ENCODE measurements at regions not wholly inside any gene's neighbourhood (a gene's known extent, or its start where the extent isn't known, plus 50 kb on each side); places are given as distances from the start of the nearest gene placed in this dataset.

- TF ChIP-seq, protein P1, sequence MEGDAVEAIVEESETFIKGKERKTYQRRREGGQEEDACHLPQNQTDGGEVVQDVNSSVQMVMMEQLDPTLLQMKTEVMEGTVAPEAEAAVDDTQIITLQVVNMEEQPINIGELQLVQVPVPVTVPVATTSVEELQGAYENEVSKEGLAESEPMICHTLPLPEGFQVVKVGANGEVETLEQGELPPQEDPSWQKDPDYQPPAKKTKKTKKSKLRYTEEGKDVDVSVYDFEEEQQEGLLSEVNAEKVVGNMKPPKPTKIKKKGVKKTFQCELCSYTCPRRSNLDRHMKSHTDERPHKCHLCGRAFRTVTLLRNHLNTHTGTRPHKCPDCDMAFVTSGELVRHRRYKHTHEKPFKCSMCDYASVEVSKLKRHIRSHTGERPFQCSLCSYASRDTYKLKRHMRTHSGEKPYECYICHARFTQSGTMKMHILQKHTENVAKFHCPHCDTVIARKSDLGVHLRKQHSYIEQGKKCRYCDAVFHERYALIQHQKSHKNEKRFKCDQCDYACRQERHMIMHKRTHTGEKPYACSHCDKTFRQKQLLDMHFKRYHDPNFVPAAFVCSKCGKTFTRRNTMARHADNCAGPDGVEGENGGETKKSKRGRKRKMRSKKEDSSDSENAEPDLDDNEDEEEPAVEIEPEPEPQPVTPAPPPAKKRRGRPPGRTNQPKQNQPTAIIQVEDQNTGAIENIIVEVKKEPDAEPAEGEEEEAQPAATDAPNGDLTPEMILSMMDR (conservative IDR thresholded peaks at IDR 0.05; ENCODE audit: low read depth), result no peak
- DNase-seq (ENCODE audit: low spot score), result no peak
- CTCF ChIA-PET, result no interaction called here
- H3K27ac ChIP-seq, result no peak overlapping the region
- POLR2A ChIA-PET (ENCODE audit: low non-redundant PET), result no interaction called here
Measured at GRCh38 chr17:53912117-53912516, 89.4 kb downstream of the KIF2B start.

DNA sequence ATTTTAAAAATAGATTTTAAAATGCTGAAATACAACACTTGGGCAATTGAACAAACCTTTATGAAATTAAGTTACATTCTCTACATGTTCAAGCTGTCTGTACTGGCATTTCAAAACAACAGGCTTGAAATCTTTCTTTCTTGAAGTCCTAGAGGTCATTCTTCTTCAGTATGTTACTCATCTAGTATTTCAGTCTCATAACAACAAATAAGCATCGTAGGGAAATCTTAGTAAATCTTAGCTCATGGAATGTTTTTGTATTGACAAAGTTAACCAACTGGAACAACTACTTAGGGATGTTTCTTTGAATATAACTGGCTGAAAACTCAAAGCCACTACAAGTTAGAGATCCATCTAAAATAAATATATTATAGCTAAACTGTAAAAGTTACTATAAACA, 96.6 kb downstream of the KIF2B start:
- ChIA-PET CTCF (interaction anchor here (0.7 kb wide), 1 partner anchor 22 kb away, joined by 3 read pairs; no protein-coding TSS in a partner anchor), POLR2A (ENCODE audit: low non-redundant PET) (no interaction called here)
- TF ChIP-seq, protein P1 (conservative IDR thresholded peaks at IDR 0.05; ENCODE audit: low read depth), result no peak
- no peak for DNase-seq (ENCODE audit: low spot score)
- no peak overlapping the region for H3K27ac ChIP-seq

- TF ChIP-seq, protein P1 (conservative IDR thresholded peaks at IDR 0.05; ENCODE audit: low read depth), result no peak
- POLR2A ChIA-PET (ENCODE audit: low non-redundant PET), result no interaction called here
- no peak for DNase-seq (ENCODE audit: low spot score)
- no peak overlapping the region for H3K27ac ChIP-seq
- CTCF ChIA-PET, result no interaction called here
Measured at GRCh38 chr17:53924530-53925455, 102.1 kb downstream of the KIF2B start.

DNA sequence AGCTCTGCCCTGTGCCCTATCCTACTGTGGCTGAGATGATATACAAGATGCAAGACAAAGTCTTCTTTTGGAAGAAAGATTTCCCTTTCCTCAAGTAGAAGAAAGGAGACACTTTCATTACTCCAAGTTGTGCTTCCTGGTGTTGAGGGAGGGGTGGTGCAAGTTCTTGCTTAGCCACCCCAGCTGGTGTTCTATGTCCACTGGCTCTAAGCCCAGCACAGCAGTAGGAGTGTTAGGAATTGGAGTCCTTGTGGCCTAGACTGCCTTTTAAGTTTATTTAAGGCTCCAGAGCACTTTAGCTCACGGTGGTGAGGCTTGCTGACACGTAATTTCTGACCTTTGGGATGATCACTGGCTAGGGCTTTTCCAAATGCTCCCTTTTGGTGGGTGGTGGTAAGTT, 109.7 kb downstream of the KIF2B start:
- no peak overlapping the region for H3K27ac ChIP-seq
- TF ChIP-seq, protein P1 (conservative IDR thresholded peaks at IDR 0.05; ENCODE audit: low read depth), result no peak
- CTCF ChIA-PET, result no interaction called here
- DNase-seq (ENCODE audit: low spot score), result no peak
- POLR2A ChIA-PET (ENCODE audit: low non-redundant PET), result no interaction called here

DNA sequence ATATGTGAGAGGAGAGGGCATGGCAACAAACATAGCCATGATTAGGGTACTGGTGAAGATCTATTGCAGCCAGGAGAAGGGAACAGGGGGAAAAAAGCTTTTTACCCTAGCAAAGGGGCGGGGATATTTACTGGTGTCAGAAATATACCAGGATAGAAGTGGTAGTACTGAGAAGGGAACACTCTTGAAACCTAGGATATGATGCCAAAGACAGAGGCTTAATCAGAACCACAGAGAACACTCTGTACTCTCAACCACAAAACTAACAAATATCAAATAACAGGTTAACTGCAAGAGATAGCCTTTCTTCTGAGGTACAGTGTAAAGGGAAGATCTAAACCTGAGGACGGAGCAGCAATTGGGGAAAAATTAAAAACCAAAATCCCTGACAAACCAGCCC, 112.2 kb downstream of the KIF2B start:
- TF ChIP-seq, protein P1 (conservative IDR thresholded peaks at IDR 0.05; ENCODE audit: low read depth), result no peak
- CTCF ChIA-PET, result no interaction called here
- POLR2A ChIA-PET (ENCODE audit: low non-redundant PET), result no interaction called here
- no peak overlapping the region for H3K27ac ChIP-seq
- DNase-seq (ENCODE audit: low spot score), result no peak

DNA sequence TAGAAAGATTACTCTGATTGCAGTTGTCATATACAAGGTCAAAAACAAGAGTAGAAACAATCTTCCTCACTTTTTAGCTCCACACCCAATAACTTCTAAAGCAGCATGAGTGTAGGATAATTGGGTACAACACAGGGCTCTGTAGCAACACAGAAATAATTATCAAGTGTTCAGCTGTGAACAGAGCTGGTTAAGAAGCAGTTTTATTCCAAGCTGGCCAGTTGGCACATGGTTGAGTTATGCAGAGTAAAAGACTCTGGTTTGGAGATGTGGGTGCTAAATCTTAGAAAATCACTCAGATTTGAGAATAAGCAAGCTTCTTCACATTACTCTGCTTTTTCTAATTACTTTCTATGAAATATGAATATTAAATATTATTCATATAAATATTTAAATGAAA, 118.5 kb downstream of the KIF2B start:
- ChIA-PET POLR2A (ENCODE audit: low non-redundant PET) (no interaction called here), CTCF (interaction anchor here (0.5 kb wide), 1 partner anchor 22 kb away, joined by 3 read pairs; no protein-coding TSS in a partner anchor)
- TF ChIP-seq, protein P1 (conservative IDR thresholded peaks at IDR 0.05; ENCODE audit: low read depth), result no peak
- DNase-seq (ENCODE audit: low spot score), result no peak
- no peak overlapping the region for H3K27ac ChIP-seq
